ENCODE measurements at regions not wholly inside any gene's neighbourhood (a gene's known extent, or its start where the extent isn't known, plus 50 kb on each side); places are given as distances from the start of the nearest gene placed in this dataset.
A peak's percentile ranks its signal among the peaks of the same experiment; 100 is the strongest.
"Not testable (repeated sequence)": the region's sequence is repeated elsewhere in the genome, so short reads cannot be mapped to it uniquely, and the experiment has no call there.

DNA sequence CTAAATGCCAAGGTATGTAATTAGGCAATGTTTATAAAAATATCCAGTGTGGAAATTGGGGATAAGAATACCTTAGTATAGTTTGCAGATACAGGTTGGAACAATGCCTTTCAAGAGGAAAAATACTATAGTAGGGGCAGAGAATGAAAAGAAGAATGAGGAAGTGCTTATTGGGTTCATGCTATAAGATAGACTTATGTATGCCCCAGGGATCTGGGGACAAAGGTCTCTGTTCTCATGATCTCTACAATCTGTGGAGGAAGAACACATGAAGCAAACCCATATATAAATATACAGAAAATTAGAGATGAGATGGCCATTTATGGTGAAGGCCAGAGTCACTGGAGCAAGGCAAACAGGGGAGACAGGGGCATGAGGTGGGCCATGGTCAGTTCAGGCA is 106.5 kb upstream of the DAB2 start:
- Histone ChIP-seq H3K9me3 (ENCODE audit: control insufficient read depth, insufficient read depth, low read depth, low read length) (no peaks in the 10 kb centered on the region), H3K79me2 (ENCODE audit: control insufficient read depth, insufficient read depth, low read length) (no peaks in the 10 kb centered on the region), H3K4me3 (replicated peaks in 1 of 4; ENCODE audit: control extremely low read depth in 1 of 4, insufficient read depth in 1 of 4, low read depth in 3 of 4, low read length in 4 of 4) (no peak overlapping the region), H3K9ac (ENCODE audit: insufficient read depth, low read length) (no peak overlapping the region), H3K4me1 (ENCODE audit: control insufficient read depth, extremely low read depth, insufficient read depth, low read length) (no peaks in the 10 kb centered on the region), H3K27me3 (ENCODE audit: control insufficient read depth, insufficient read depth, low read length) (no peaks in the 10 kb centered on the region), H3K27ac (ENCODE audit: insufficient read depth, low read length) (no peak overlapping the region), H2AFZ (ENCODE audit: low read length) (no peak overlapping the region), H3K36me3 (ENCODE audit: control insufficient read depth, insufficient read depth, low read length) (no peaks in the 10 kb centered on the region), H4K20me1 (ENCODE audit: control insufficient read depth, extremely low read depth, insufficient read depth, low read length) (no peaks in the 10 kb centered on the region), H3K4me2 (ENCODE audit: extremely low read depth, insufficient read depth, low read length) (no peak overlapping the region)
- no peak for DNase-seq (ENCODE audit: low read depth in 2 of 2)
- TF ChIP-seq, protein P1, sequence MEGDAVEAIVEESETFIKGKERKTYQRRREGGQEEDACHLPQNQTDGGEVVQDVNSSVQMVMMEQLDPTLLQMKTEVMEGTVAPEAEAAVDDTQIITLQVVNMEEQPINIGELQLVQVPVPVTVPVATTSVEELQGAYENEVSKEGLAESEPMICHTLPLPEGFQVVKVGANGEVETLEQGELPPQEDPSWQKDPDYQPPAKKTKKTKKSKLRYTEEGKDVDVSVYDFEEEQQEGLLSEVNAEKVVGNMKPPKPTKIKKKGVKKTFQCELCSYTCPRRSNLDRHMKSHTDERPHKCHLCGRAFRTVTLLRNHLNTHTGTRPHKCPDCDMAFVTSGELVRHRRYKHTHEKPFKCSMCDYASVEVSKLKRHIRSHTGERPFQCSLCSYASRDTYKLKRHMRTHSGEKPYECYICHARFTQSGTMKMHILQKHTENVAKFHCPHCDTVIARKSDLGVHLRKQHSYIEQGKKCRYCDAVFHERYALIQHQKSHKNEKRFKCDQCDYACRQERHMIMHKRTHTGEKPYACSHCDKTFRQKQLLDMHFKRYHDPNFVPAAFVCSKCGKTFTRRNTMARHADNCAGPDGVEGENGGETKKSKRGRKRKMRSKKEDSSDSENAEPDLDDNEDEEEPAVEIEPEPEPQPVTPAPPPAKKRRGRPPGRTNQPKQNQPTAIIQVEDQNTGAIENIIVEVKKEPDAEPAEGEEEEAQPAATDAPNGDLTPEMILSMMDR (conservative IDR thresholded peaks at IDR 0.05 in 1 of 2, IDR thresholded peaks at IDR 0.05 in 1 of 2; ENCODE audit: low read depth in 1 of 2, low read length in 2 of 2), result no peak
- TF ChIP-seq EZH2 (IDR thresholded peaks at IDR 0.05; ENCODE audit: low read length, missing control alignments), result no peak

DNA sequence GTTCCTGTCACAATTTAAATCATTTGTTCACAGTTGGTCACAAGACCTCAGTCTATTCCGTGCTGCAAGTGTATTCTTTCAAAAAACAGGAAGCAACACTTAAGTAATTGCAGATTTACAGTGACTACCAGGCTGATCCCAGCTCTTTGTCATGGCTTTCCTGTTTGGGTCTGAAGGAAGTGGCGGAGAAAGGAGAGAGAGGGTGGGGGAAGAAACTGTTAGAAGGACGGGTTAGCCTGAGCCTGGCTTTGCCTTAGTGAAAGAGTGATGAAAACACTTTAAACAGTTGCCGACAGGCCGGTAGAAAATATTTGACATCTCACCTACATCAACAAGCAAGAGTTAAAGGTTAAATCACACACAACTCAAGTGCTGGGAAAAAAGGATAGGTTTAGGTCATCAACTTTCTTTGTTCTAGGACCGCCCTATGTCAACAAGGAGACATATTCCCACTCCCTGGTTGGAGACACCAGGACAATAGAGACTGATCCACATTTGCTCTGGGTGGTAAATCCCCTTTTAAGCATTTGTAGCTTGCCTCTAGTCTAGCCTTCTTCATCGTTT is 102.2 kb upstream of the DAB2 start:
- no peaks in the 10 kb centered on the region for H3K9me3 ChIP-seq (ENCODE audit: control insufficient read depth, insufficient read depth, low read depth, low read length)
- TF ChIP-seq, protein P1 (conservative IDR thresholded peaks at IDR 0.05 in 1 of 2, IDR thresholded peaks at IDR 0.05 in 1 of 2; ENCODE audit: low read depth in 1 of 2, low read length in 2 of 2), result no peak
- no peak overlapping the region for H3K4me3 ChIP-seq (replicated peaks in 1 of 4; ENCODE audit: control extremely low read depth in 1 of 4, insufficient read depth in 1 of 4, low read depth in 3 of 4, low read length in 4 of 4)
- no peaks in the 10 kb centered on the region for H3K79me2 ChIP-seq (ENCODE audit: control insufficient read depth, insufficient read depth, low read length)
- no peaks in the 10 kb centered on the region for H4K20me1 ChIP-seq (ENCODE audit: control insufficient read depth, extremely low read depth, insufficient read depth, low read length)
- H3K9ac ChIP-seq (ENCODE audit: insufficient read depth, low read length), result no peak overlapping the region
- peaks cover 9% of the 10 kb centered on the region for H3K4me1 ChIP-seq (ENCODE audit: control insufficient read depth, extremely low read depth, insufficient read depth, low read length)
- no peaks in the 10 kb centered on the region for H3K36me3 ChIP-seq (ENCODE audit: control insufficient read depth, insufficient read depth, low read length)
- no peaks in the 10 kb centered on the region for H3K27me3 ChIP-seq (ENCODE audit: control insufficient read depth, insufficient read depth, low read length)
- H2AFZ ChIP-seq (ENCODE audit: low read length), result no peak overlapping the region
- no peak overlapping the region for H3K27ac ChIP-seq (ENCODE audit: insufficient read depth, low read length)
- DNase-seq (ENCODE audit: low read depth in 2 of 2), result no peak
- H3K4me2 ChIP-seq (ENCODE audit: extremely low read depth, insufficient read depth, low read length), result no peak overlapping the region

DNA sequence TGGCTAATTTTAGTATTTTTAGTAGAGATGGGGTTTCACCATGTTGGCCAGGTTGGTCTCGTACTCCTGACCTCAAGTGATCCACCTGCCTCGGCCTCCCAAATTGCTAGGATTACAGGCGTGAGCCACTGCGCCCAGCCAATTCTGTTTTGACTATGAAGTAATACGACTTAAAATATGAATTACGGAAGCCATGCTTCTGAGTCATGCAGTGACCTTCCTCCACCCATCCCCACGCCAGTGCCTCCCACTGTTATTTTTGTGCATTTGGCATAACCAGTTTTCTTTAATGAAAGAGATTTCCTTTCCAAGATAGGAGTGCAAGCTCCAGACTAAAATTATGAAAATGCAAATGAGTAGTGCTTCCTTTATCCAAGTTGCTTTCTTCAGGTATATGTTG is 101.0 kb upstream of the DAB2 start:
- not testable (repeated sequence) for H3K79me2 ChIP-seq (ENCODE audit: control insufficient read depth, insufficient read depth, low read length); H3K9me3 ChIP-seq (ENCODE audit: control insufficient read depth, insufficient read depth, low read depth, low read length); H3K4me3 ChIP-seq (replicated peaks in 1 of 4; ENCODE audit: control extremely low read depth in 1 of 4, insufficient read depth in 1 of 4, low read depth in 3 of 4, low read length in 4 of 4); H3K4me1 ChIP-seq (ENCODE audit: control insufficient read depth, extremely low read depth, insufficient read depth, low read length); H3K27ac ChIP-seq (ENCODE audit: insufficient read depth, low read length); H4K20me1 ChIP-seq (ENCODE audit: control insufficient read depth, extremely low read depth, insufficient read depth, low read length); H3K4me2 ChIP-seq (ENCODE audit: extremely low read depth, insufficient read depth, low read length); H3K27me3 ChIP-seq (ENCODE audit: control insufficient read depth, insufficient read depth, low read length); H2AFZ ChIP-seq (ENCODE audit: low read length); H3K9ac ChIP-seq (ENCODE audit: insufficient read depth, low read length); H3K36me3 ChIP-seq (ENCODE audit: control insufficient read depth, insufficient read depth, low read length)
- TF ChIP-seq, protein P1 (conservative IDR thresholded peaks at IDR 0.05 in 1 of 2, IDR thresholded peaks at IDR 0.05 in 1 of 2; ENCODE audit: low read depth in 1 of 2, low read length in 2 of 2), result peak in 1 of 2 donors; percentile 7
- peak; percentile 75 to 80 for DNase-seq (ENCODE audit: low read depth in 2 of 2)

Data from fibroblast of lung (primary cell).